Activated naive CD4-positive, alpha-beta T cell treated with anti-CD3 and anti-CD28 coated beads for 36 hours (primary cell): ENCODE measurements at regions not wholly inside any gene's neighbourhood (a gene's known extent, or its start where the extent isn't known, plus 50 kb on each side); places are given as distances from the start of the nearest gene placed in this dataset.
A peak's percentile ranks its signal among the peaks of the same experiment; 100 is the strongest.

Experiments used
- CTCF ChIA-PET: fragments of 350-600 bp; sonication (Branson Sonifier 250); formaldehyde crosslinking; loops from one replicate; lab custom pipeline; 2021; ENCODE audit warnings: antibody characterized with exemption; lab: Charles Lee
- DNase-seq: peaks from one replicate; pipeline ENCODE4 v3.0.0-alpha.2; 2020
- H3K27ac Mint-ChIP-seq: one replicate; pipeline ENCODE4 v1.8.0; 2021; ENCODE audit warnings: mild to moderate bottlenecking, mixed read lengths
- H3K27me3 Mint-ChIP-seq: one replicate; pipeline ENCODE4 v1.8.0; 2021; ENCODE audit warnings: low read depth, mixed read lengths
- H3K36me3 Mint-ChIP-seq: one replicate; pipeline ENCODE4 v1.8.0; 2021; ENCODE audit warnings: low read depth, mixed read lengths
- H3K4me1 Mint-ChIP-seq: one replicate; pipeline ENCODE4 v1.8.0; 2021; ENCODE audit warnings: low read depth, mixed read lengths
- H3K4me3 Mint-ChIP-seq: one replicate; pipeline ENCODE4 v1.8.0; 2021; ENCODE audit warnings: mild to moderate bottlenecking, moderate library complexity, mixed read lengths
- H3K9me3 Mint-ChIP-seq: one replicate; pipeline ENCODE4 v1.8.0; 2021; ENCODE audit warnings: mixed read lengths
- intact Hi-C: fragments of 100-400 bp; cut with micrococcal nuclease; formaldehyde crosslinking; loops from one replicate; pipeline ENCODE4 v1.15.1; 2023

DNA sequence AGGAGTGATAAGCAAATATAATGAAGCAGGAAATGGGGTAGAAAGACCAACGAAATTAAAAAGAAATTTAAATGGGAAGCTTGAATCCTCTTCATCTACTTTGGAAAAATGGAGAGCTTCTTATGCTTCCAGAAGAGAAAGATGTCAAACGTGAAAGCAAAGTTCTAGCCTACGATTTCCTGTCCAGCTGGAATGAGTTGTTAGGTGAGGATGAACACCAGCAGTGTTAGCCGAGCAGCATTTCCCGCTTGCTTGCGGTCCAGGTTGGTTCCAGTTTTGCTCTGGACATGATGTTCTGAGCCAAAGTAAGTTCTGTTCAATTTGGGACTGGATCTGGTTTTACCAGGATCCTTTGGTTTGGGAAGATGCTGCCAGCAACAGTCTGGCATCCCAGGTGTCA lies 78.9 kb downstream of the DACT1 start:
- Mint-ChIP-seq H3K36me3 (no peaks in the 10 kb centered on the region), H3K9me3 (no peaks in the 10 kb centered on the region), H3K4me3 (no peak overlapping the region), H3K27me3 (no peaks in the 10 kb centered on the region), H3K27ac (no peak overlapping the region), H3K4me1 (peaks cover 7% of the 10 kb centered on the region)
- CTCF ChIA-PET, result interaction anchor here (0.6 to 1.9 kb wide), 3 partner anchors 15 to 215 kb away, joined by 3 to 5 read pairs (median 3); no protein-coding TSS in a partner anchor
- intact Hi-C loops, result no loop called here
- no peak for DNase-seq

DNA sequence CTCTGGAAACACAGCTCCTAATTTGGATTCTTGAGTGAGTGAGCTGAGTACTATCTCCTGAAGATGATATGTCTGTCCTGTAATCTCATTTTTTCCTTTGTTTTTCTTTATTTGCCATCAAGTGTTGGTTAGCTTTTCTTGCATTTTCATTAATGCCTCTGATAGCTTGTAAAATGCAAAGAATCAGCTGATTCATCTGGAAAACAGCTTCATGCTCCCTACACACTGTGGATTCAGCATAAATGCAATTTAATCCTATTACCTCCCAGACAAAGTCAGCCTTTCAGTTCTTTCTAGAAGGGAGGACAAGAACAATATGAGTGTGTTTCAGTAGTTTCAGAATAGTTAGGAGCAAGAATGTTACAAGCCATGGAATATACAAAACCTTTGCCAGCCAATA lies 79.4 kb downstream of the DACT1 start:
- intact Hi-C loops, result no loop called here
- H3K27ac Mint-ChIP-seq, result no peak overlapping the region
- H3K27me3 Mint-ChIP-seq, result no peaks in the 10 kb centered on the region
- H3K4me3 Mint-ChIP-seq, result no peak overlapping the region
- CTCF ChIA-PET, result interaction anchor here (1.0 to 1.9 kb wide), 2 partner anchors 15 to 216 kb away, joined by 3 to 5 read pairs; no protein-coding TSS in a partner anchor
- H3K9me3 Mint-ChIP-seq, result no peaks in the 10 kb centered on the region
- H3K4me1 Mint-ChIP-seq, result peaks cover 7% of the 10 kb centered on the region
- H3K36me3 Mint-ChIP-seq, result no peaks in the 10 kb centered on the region
- DNase-seq, result no peak

- Mint-ChIP-seq H3K27ac (peak overlapping the region; percentile 38), H3K27me3 (no peaks in the 10 kb centered on the region), H3K36me3 (no peaks in the 10 kb centered on the region), H3K9me3 (no peaks in the 10 kb centered on the region), H3K4me1 (peaks cover 7% of the 10 kb centered on the region), H3K4me3 (no peak overlapping the region)
- DNase-seq, result no peak
- CTCF ChIA-PET, result interaction anchor here (1.0 kb wide), 1 partner anchor 14 kb away, joined by 3 read pairs; no protein-coding TSS in a partner anchor
- intact Hi-C loops, result no loop called here
Observed at GRCh38 chr14:58717813-58718212, 80.1 kb downstream of the DACT1 start.

- no peaks in the 10 kb centered on the region for H3K9me3 Mint-ChIP-seq
- no peaks in the 10 kb centered on the region for H3K36me3 Mint-ChIP-seq
- no peak for DNase-seq
- CTCF ChIA-PET, result no interaction called here
- H3K27me3 Mint-ChIP-seq, result no peaks in the 10 kb centered on the region
- peaks cover 7% of the 10 kb centered on the region for H3K4me1 Mint-ChIP-seq
- intact Hi-C loops, result no loop called here
- H3K27ac Mint-ChIP-seq, result no peak overlapping the region
- no peak overlapping the region for H3K4me3 Mint-ChIP-seq
Observed at GRCh38 chr14:58718226-58719205, 80.8 kb downstream of the DACT1 start.

DNA sequence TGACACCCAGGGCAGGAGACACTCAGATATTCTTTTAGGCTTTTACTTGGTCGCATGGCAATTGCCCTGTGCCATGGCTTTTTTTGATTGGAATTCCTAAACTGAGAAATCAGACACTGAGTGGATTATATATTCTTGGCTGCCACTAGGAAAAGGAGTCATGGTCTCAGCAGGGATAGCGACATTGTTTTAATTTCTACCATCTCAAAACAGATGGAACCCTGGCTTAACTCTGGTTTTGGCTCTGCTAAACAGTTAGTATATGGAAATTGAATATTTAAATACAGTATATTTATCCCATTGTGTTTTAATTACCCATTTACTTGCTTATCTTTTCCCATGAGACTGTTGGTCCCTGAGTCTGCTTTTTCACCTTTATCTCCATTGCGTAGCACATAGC lies 84.0 kb downstream of the DACT1 start:
- H3K36me3 Mint-ChIP-seq, result no peaks in the 10 kb centered on the region
- H3K4me1 Mint-ChIP-seq, result peaks cover 4% of the 10 kb centered on the region
- no peaks in the 10 kb centered on the region for H3K27me3 Mint-ChIP-seq
- CTCF ChIA-PET, result no interaction called here
- no peak overlapping the region for H3K4me3 Mint-ChIP-seq
- H3K27ac Mint-ChIP-seq, result no peak overlapping the region
- intact Hi-C loops, result no loop called here
- no peak for DNase-seq
- no peaks in the 10 kb centered on the region for H3K9me3 Mint-ChIP-seq

DNA sequence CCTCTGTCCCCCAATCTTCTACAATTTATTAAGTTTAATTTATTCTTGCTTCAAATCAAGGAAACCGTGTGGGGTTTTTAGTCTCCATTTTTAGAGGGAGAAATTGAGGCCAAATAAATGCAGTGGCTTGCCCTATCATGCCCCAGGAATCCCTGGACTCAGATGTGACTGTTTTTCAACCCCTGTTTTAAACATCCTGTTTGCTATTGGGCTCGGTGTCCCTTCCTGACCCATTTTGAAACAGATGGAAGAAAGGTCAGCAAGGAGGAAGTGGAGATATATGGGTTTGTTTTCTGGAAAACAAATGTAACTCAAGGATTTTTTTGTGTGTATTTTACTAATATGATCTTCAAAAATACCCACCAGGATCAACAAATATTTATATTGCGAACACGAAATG lies 84.7 kb downstream of the DACT1 start:
- intact Hi-C loops, result no loop called here
- DNase-seq, result no peak
- Mint-ChIP-seq H3K36me3 (no peaks in the 10 kb centered on the region), H3K9me3 (no peaks in the 10 kb centered on the region), H3K27me3 (no peaks in the 10 kb centered on the region), H3K4me1 (peaks cover 2% of the 10 kb centered on the region), H3K27ac (no peak overlapping the region), H3K4me3 (no peak overlapping the region)
- CTCF ChIA-PET, result no interaction called here

DNA sequence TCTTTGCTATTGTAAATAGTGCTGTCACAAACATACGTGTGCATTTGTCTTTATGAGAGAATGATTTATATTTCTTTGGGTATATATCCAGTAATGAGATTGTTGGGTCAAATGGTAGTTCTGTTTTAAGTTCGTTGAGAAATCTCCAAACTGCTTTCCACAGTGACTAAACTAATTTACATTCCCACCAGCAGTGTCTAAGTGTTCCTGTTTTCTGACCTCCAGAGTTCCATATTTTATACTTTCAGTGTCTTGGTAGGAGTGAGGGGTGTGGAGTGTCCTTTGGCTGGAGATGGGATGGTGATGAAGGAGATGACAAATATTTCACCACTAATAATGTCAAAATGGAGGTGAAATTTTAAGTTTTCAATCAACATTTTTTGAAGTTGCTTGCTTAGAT lies 86.4 kb downstream of the DACT1 start:
- H3K27me3 Mint-ChIP-seq, result no peaks in the 10 kb centered on the region
- intact Hi-C loops, result no loop called here
- no peak for DNase-seq
- no peaks in the 10 kb centered on the region for H3K9me3 Mint-ChIP-seq
- no peak overlapping the region for H3K27ac Mint-ChIP-seq
- H3K4me1 Mint-ChIP-seq, result peaks cover 2% of the 10 kb centered on the region
- no peaks in the 10 kb centered on the region for H3K36me3 Mint-ChIP-seq
- H3K4me3 Mint-ChIP-seq, result no peak overlapping the region
- CTCF ChIA-PET, result no interaction called here

- H3K36me3 Mint-ChIP-seq, result no peaks in the 10 kb centered on the region
- H3K4me1 Mint-ChIP-seq, result peaks cover 2% of the 10 kb centered on the region
- H3K4me3 Mint-ChIP-seq, result no peak overlapping the region
- H3K27ac Mint-ChIP-seq, result no peak overlapping the region
- CTCF ChIA-PET, result no interaction called here
- DNase-seq, result no peak
- H3K9me3 Mint-ChIP-seq, result no peaks in the 10 kb centered on the region
- no peaks in the 10 kb centered on the region for H3K27me3 Mint-ChIP-seq
- intact Hi-C loops, result no loop called here
Observed at GRCh38 chr14:58724702-58725101, 86.9 kb downstream of the DACT1 start.

DNA sequence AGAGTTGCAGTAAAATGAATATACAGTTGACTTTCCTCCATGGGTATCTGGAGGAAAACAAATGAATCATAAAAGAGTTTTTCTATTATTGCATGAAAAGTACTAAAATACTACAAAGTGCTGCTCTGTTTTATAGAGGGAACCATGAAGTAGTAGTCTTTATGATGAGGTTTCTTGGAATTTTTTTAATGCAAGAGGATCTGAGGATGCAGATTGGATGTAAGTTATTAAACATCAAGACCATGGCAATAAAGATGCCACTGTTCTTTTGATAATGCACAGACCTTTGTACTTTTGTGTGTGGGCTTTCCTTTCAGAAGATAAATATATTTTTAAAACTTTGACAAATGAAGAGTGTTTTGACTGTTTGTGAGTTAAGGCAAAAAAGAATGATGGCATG lies 87.5 kb downstream of the DACT1 start:
- Mint-ChIP-seq H3K27ac (no peak overlapping the region), H3K4me3 (no peak overlapping the region), H3K9me3 (no peaks in the 10 kb centered on the region), H3K27me3 (no peaks in the 10 kb centered on the region), H3K4me1 (peaks cover 2% of the 10 kb centered on the region), H3K36me3 (no peaks in the 10 kb centered on the region)
- DNase-seq, result no peak
- intact Hi-C loops, result no loop called here
- CTCF ChIA-PET, result no interaction called here

GRCh38 chr14:58725871-58726270 lies 88.1 kb downstream of the DACT1 start:
- CTCF ChIA-PET, result no interaction called here
- H3K9me3 Mint-ChIP-seq, result no peaks in the 10 kb centered on the region
- H3K4me1 Mint-ChIP-seq, result peaks cover 2% of the 10 kb centered on the region
- DNase-seq, result no peak
- H3K27ac Mint-ChIP-seq, result no peak overlapping the region
- no peak overlapping the region for H3K4me3 Mint-ChIP-seq
- intact Hi-C loops, result no loop called here
- H3K36me3 Mint-ChIP-seq, result no peaks in the 10 kb centered on the region
- H3K27me3 Mint-ChIP-seq, result no peaks in the 10 kb centered on the region

DNA sequence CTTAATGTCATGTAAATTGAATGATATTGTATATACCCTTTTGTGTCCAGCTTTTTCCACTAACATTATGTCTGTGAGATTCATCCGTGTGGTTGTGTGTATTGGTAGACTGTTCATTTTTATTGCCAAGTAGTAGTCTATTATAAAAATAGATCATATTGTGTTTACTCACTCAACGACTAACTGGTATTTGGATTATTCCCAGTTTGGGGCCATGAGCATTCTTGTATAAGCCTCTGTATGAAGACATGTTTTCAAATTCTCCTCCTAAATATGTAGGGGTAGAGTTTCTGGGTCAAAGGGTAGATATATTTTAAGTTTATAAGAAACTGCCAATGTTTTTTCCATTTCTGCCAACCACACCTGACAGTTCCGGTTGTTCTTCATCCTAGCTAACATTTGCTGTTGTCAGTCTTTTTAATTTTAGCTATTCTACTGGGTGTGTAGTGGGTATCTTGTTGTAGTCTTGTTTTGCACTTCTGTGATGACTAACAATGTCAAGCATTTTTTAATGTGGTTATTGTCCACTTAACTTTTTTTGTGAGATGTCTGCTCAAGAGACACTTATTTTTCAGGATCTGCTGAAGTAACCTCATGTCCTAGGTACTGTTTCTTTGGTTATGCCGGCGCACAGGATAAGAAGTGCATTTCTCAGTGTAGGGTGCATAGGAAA lies 93.2 kb downstream of the DACT1 start:
- no peak for DNase-seq
- peaks cover 23% of the 10 kb centered on the region for H3K4me1 Mint-ChIP-seq
- no peaks in the 10 kb centered on the region for H3K27me3 Mint-ChIP-seq
- no peaks in the 10 kb centered on the region for H3K9me3 Mint-ChIP-seq
- CTCF ChIA-PET, result interaction anchor here (0.6 kb wide), 1 partner anchor 1235 kb away, joined by 3 read pairs; no protein-coding TSS in a partner anchor
- intact Hi-C loops, result loop anchor here (5.0 kb wide), 1 partner anchor 159 kb away; no protein-coding TSS in a partner anchor
- H3K4me3 Mint-ChIP-seq, result no peak overlapping the region
- no peak overlapping the region for H3K27ac Mint-ChIP-seq
- no peaks in the 10 kb centered on the region for H3K36me3 Mint-ChIP-seq

GRCh38 chr14:58731465-58732293 lies 93.9 kb downstream of the DACT1 start:
- no peak overlapping the region for H3K27ac Mint-ChIP-seq
- no peak overlapping the region for H3K4me3 Mint-ChIP-seq

More at GRCh38 chr14:58731465-58732293, 93.9 kb downstream of the DACT1 start:
- intact Hi-C loops, result loop anchor here (5.0 kb wide), 1 partner anchor 159 kb away; no protein-coding TSS in a partner anchor
- Mint-ChIP-seq H3K36me3 (no peaks in the 10 kb centered on the region), H3K27me3 (no peaks in the 10 kb centered on the region), H3K4me1 (peaks cover 23% of the 10 kb centered on the region), H3K9me3 (no peaks in the 10 kb centered on the region)
- DNase-seq, result no peak
- CTCF ChIA-PET, result interaction anchor here (0.8 to 1.1 kb wide), 2 partner anchors 15 to 94 kb away, joined by 3 read pairs; partner anchors contain the start of gene DACT1
